GM12891 (cell line): ENCODE measurements at regions not wholly inside any gene's neighbourhood (a gene's known extent, or its start where the extent isn't known, plus 50 kb on each side); places are given as distances from the start of the nearest gene placed in this dataset.

Experiments used
- POLR2A ChIP-seq: IDR thresholded peaks from 2 replicates; pipeline ENCODE4 v1.6.1; 2011; ENCODE audit warnings: low read depth, low read length, control low read depth
- TAF1 ChIP-seq: IDR thresholded peaks from 2 replicates; pipeline ENCODE4 v1.6.1; 2011; ENCODE audit warnings: low read depth, low read length, control low read depth

DNA sequence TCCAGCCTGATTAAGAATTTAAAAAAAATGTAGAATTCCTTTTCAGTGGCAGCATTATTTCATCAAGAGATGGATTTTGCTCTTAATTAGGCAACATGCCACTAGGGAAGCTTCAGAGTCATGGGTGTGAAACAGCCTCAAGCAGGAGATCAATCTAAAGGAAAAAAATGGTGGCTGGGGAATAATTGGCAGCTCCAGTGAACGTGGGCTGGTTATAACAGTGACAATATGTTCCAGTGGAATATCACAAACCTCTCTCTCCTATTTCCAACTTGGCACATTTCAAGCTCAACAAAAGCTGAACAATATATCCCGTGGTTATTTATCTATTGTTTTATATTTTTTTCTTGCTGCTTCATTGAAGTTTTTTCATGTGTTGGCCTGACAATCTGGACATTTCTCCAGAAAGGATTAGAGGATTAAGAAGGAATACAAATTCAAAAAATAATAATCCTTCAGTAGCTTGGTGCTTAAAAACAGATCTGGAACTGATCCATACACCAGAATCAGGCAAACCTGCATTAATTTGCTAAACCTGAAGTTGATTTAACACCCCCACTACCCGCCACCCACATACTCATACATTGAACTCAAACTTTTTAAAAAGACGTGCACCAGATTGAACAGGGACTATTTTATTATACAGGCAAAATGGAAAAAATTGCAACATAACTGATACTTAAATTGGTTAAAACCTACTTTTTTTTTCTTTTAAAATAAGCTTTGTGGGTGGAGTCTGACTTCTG is 255.9 kb upstream of the SPRED2 start:
- no peak for TF ChIP-seq TAF1
- no peak for TF ChIP-seq POLR2A
